Testis (tissue), 2 donors: ENCODE measurements at regions not wholly inside any gene's neighbourhood (a gene's known extent, or its start where the extent isn't known, plus 50 kb on each side); places are given as distances from the start of the nearest gene placed in this dataset.

ENCODE experiments used
- CTCF ChIP-seq, 3 experiments: fragments of 450-650 bp in 2 of 3; fragments of 200-600 bp in 1 of 3; sonication (generic) in 1 of 3; IDR thresholded peaks; one replicate each; pipeline ENCODE4 v1.5.1; 2016 to 2019; ENCODE audit warnings: antibody characterized with exemption in 3 of 3, mild to moderate bottlenecking in 2 of 3, moderate library complexity in 1 of 3
- POLR2A ChIP-seq: fragments of 450-650 bp; IDR thresholded peaks from one replicate; pipeline ENCODE4 v1.6.1; 2017; ENCODE audit warnings: antibody characterized with exemption, mild to moderate bottlenecking, moderate library complexity

DNA sequence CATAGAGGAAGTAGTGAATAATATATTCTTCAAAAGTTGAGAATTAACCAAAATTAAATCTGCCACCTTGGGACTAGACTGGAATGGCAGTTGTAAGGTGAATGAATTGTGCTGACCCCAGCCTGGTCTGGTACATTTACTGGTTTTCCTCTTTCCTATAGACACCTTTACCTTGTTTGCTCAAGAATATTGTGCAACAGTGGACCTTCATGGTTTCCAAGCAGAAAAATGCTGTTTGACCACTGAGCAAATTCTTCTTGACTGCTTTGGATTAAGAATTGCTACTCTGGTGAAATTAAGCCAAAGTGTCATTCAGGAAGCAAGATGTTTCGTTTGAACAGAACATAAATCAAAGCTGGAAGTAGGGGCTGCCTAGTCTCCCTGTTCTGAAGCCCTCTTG lies 156.6 kb upstream of the TAB2 start:
- TF ChIP-seq CTCF (IDR thresholded peaks at IDR 0.05) (no peak), POLR2A (no peak)
